Astrocyte of the spinal cord (primary cell): ENCODE measurements at regions not wholly inside any gene's neighbourhood (a gene's known extent, or its start where the extent isn't known, plus 50 kb on each side); places are given as distances from the start of the nearest gene placed in this dataset.

ENCODE experiments used
- DNase-seq: peaks from one replicate; pipeline ENCODE4 v3.0.0; 2011; ENCODE audit warnings: low read depth, low spot score
- H3K4me3 ChIP-seq: 2 replicates; pipeline ENCODE4 v1.5.1; 2011; ENCODE audit warnings: low read depth, mild to moderate bottlenecking, low read length, moderate library complexity
- CTCF ChIP-seq: IDR thresholded peaks from 2 replicates; pipeline ENCODE4 v1.5.1; 2012; ENCODE audit warnings: low read depth, mild to moderate bottlenecking, low read length, inconsistent platforms
- in situ Hi-C: cut with HindIII; loops from 2 replicates; pipeline ENCODE4 v1.10.0; 2017; ENCODE audit warnings: low sequenced_read_pairs

- no peak overlapping the region for H3K4me3 ChIP-seq
- no peak for DNase-seq
- in situ Hi-C loops = no loop called here
- no peak for TF ChIP-seq CTCF
Observed at GRCh38 chr10:78402591-78402990, 368.9 kb downstream of the RPS24 start.

- no peak overlapping the region for H3K4me3 ChIP-seq
- no peak for DNase-seq
- no peak for TF ChIP-seq CTCF
- in situ Hi-C loops = no loop called here
Observed at GRCh38 chr10:78403781-78404180, 370.1 kb downstream of the RPS24 start.

GRCh38 chr10:78404296-78404695, 370.6 kb downstream of the RPS24 start:
- in situ Hi-C loops = no loop called here
- no peak for TF ChIP-seq CTCF
- no peak overlapping the region for H3K4me3 ChIP-seq
- no peak for DNase-seq

GRCh38 chr10:78405231-78405630, 371.6 kb downstream of the RPS24 start:
- in situ Hi-C loops = no loop called here
- no peak for DNase-seq
- no peak overlapping the region for H3K4me3 ChIP-seq
- TF ChIP-seq CTCF = no peak

GRCh38 chr10:78405736-78406135, 372.1 kb downstream of the RPS24 start:
- no peak for TF ChIP-seq CTCF
- in situ Hi-C loops = no loop called here
- DNase-seq = no peak

GRCh38 chr10:78406648-78407008, 373.0 kb downstream of the RPS24 start:
- no peak for TF ChIP-seq CTCF
- peak overlapping the region; percentile 43 for H3K4me3 ChIP-seq
- in situ Hi-C loops = no loop called here

More at GRCh38 chr10:78405736-78406135, 372.1 kb downstream of the RPS24 start:
- H3K4me3 ChIP-seq = no peak overlapping the region

More at GRCh38 chr10:78406648-78407008, 373.0 kb downstream of the RPS24 start:
- DNase-seq = no peak
